MM.1S (cell line): ENCODE measurements at regions not wholly inside any gene's neighbourhood (a gene's known extent, or its start where the extent isn't known, plus 50 kb on each side); places are given as distances from the start of the nearest gene placed in this dataset.

Experiments
- CTCF ChIP-seq: fragments of 300-600 bp; sonication (generic); IDR thresholded peaks from 2 replicates; pipeline ENCODE4 v1.5.1; 2016; ENCODE audit warnings: antibody characterized with exemption, low read length, mixed read lengths
- EZH2phosphoT487 ChIP-seq: fragments of 300-600 bp; sonication (generic); IDR thresholded peaks from 2 replicates; pipeline ENCODE4 v1.6.1; 2018; ENCODE audit warnings: antibody characterized with exemption, low read length

GRCh38 chr6:122207061-122207460 lies 192.4 kb upstream of the HSF2 start:
- no peak for TF ChIP-seq CTCF
- TF ChIP-seq EZH2phosphoT487: no peak
